Umbilical cord (tissue), 1 donor: ENCODE measurements at regions not wholly inside any gene's neighbourhood (a gene's known extent, or its start where the extent isn't known, plus 50 kb on each side); places are given as distances from the start of the nearest gene placed in this dataset.

Experiments
- DNase-seq: peaks from one replicate; pipeline ENCODE4 v3.0.0-alpha.2; 2015; ENCODE audit warnings: low spot score

- DNase-seq, result no peak
These were observed 219.9 kb upstream of the LYZL1 start for GRCh38 chr10:29068966-29069365.

GRCh38 chr10:29069941-29070340 lies 218.9 kb upstream of the LYZL1 start:
- no peak for DNase-seq

DNA sequence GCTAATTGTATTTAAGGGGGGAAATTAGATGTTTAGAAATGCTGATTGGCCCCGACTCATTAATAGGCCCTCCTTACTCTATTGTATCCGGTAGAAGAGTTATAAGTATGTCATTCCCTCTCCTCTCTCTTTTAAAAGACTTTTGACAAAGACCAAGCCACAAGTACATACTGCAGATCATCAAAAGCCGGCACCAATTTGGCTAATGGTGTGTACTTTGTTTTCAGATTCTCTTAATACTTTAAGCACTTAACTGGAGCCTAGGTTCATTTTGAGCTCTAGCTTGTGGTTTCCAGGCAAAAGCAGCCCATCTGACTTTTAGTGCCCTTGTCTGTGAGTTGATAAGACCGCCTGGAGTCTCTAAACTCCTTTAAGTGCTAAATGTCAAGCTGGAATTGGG lies 210.0 kb upstream of the LYZL1 start:
- DNase-seq, result peak; percentile 85

- no peak for DNase-seq
These were observed 207.6 kb upstream of the LYZL1 start for GRCh38 chr10:29081231-29081630.

- no peak for DNase-seq
These were observed 206.8 kb upstream of the LYZL1 start for GRCh38 chr10:29081951-29082685.

GRCh38 chr10:29083096-29083495 lies 205.8 kb upstream of the LYZL1 start:
- DNase-seq, result no peak

DNA sequence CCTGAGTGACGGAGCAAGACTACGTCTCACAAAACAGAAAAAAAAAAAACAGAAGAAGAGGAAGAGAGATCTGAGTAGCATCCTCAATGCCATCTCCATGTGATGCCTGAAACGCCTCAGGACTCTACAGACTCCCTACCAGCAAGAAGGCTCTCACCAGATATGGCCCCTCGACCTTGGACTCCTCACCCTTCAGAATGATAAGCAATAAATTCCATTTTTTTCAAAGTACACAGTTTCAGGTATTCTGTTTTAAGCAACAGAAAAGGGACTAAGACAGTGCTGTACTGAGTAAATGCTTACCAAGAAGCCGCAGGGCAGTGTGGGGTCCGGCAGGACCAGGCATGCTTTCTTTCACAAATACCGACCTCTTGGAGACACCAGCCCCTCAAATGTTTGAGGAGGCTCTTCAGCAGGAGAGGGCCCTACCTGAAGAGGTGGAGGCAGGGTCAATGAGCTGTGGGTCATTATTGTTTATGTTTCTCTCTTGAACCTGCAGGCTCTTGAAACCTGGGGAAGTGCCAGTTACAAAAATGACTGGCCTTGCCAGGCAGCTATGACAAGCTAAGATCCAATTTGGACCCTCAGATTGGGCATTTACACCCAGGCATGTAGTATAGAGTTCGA lies 204.1 kb upstream of the LYZL1 start:
- no peak for DNase-seq

DNA sequence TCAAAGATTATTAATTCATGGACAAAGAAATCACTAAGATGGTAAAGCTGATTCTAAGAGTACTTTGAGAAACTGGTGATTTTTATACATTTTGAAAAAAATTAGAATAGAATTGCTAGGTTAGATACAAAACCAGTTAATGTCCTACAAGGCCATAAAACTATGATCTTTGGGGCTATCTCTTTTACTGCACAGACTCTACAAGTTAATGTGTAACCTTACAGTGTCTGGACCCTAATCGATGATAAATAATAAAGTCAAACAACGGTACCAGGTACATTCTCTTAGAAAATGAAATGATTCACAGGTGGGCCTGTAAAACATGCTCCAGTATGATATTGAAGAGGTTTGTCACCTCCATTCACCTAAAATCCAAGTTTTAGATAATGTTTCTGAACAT lies 199.8 kb upstream of the LYZL1 start:
- DNase-seq, result no peak

DNA sequence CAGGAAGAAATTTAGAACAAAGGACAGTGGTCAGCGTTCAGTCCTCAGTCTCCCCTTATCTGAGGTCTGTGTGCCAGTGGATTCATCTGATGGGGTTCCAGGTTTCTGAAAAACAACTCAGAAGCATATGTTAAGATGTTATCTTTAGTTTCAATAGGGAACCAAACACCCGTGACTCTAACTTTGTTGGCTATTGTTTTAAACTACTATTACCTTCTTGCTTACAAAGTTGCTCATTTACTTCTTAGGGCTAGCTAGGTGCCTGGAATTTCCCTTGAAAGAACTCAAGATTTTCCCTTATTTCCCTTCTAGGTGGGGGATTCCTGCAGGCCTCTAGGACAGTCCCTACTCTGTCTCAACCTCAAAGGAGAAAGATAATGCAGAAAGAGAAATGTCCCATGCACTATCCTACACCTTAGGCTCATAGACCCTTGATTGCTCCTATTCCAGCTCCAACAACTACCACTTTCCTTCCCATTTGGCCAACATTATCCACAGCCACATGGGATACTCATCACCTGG lies 192.5 kb upstream of the LYZL1 start:
- DNase-seq, result no peak

DNA sequence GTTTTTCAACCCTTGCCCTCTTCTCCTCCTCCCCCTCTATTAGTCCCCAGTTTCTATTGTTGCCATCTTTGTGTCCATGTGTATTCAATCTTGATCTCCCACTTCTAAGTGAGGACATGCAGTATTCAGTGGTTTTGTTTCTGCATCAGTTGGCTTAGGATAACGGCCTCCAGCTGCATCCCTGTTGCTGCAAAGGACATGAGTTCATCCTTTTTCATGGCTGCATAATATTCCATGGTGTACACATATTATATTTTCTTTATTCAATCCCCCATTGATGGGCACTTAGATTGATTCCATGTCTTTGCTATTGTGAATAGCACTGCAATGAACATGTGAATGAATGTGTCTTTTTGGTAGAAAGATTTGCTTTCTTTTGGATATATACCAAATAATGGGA lies 190.4 kb upstream of the LYZL1 start:
- DNase-seq, result no peak

- DNase-seq, result no peak
These were observed 189.9 kb upstream of the LYZL1 start for GRCh38 chr10:29099001-29099400.

DNA sequence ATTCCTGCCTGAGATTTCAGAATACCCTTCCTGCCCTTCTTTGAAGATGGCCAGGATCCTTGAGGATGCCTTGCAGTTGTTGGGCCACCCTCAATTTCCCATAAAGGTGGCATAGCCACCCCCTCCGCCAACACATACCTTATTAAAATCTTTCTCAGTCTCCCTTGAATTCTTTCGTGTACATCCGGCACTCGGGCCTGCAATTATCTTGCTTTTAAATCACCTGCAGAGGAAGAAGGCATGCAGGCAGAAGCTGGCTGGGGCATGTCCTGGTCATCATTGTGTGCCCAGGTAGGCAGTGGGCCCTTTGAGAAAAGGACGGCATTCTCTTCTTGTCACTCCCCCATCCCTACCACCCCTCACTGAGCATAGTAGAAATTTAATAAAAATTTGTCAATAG lies 189.5 kb upstream of the LYZL1 start:
- no peak for DNase-seq

- no peak for DNase-seq
These were observed 188.4 kb upstream of the LYZL1 start for GRCh38 chr10:29100505-29100904.

DNA sequence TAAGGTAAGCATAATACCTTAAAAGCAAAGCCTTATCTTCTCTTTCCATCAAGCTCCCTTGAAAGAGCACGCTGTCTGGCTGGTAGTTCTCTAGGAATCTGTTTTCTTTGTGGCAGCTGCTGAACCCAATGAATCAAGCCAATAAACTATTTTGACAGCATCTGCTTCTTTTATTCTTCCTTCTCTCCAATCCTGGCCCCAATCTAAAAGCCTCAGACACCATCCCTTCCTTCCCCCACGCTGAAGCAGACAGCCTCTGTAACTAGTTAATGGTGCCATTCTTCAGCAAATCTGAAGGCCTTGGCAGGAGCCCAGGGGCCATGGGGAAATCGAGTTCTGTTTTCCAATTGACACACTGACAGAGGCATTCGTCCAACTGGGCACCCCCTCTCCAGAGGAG lies 186.6 kb upstream of the LYZL1 start:
- peak; percentile 91 for DNase-seq

- DNase-seq, result no peak
These were observed 186.2 kb upstream of the LYZL1 start for GRCh38 chr10:29102636-29103035.

- DNase-seq, result no peak
These were observed 184.0 kb upstream of the LYZL1 start for GRCh38 chr10:29104661-29105399.

DNA sequence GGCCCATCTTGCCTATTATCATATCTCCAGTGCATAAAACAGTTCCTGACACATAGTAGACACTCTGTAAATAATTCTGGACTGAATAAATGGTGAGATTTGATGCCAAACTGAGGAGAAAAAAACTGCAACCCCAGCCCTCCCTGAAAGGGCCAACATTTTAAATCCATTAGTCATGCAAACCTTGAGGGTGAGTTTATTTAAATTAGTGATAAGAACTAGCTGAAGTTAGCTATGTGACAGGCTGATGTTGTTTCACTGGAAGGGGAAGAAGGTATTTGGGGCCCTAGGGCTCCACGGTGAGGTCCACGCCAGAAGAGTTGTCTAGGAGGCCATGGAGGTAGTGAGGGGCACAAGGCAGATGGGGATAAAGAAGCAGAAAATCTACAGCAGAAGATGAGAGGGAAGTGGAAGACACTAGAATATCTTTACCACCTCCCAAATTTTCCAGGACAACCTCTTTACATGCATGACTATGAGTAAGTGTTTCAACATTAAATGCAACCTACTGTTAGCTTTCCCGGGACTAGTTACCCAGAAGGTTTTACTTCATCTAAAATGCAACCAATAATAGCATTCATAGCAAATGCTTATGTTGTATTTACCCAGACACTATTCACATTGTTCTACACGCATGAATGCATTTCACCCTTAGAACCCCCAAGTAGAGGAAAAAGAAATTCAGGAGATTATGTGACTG lies 183.2 kb upstream of the LYZL1 start:
- peak; percentile 70 for DNase-seq

DNA sequence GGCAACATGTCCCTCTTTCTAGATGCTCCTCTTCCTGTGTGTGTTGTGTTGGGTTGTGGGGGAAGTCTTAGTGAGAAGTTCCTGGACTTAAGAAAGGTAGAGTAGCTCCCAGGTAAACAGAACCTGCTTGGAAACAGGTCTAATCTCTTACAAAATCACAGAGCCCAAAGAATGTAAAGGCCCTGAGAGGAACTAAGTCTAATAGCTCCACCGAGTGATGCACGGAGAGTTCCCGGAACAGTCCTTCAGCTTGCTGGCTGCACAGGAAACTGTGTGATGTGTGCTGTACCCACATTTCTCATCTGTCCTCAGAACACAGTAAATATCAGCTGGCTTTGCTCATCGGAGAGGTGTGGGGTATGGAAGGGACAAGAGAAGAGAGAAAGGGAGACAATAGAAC lies 182.6 kb upstream of the LYZL1 start:
- peak; percentile 35 for DNase-seq

DNA sequence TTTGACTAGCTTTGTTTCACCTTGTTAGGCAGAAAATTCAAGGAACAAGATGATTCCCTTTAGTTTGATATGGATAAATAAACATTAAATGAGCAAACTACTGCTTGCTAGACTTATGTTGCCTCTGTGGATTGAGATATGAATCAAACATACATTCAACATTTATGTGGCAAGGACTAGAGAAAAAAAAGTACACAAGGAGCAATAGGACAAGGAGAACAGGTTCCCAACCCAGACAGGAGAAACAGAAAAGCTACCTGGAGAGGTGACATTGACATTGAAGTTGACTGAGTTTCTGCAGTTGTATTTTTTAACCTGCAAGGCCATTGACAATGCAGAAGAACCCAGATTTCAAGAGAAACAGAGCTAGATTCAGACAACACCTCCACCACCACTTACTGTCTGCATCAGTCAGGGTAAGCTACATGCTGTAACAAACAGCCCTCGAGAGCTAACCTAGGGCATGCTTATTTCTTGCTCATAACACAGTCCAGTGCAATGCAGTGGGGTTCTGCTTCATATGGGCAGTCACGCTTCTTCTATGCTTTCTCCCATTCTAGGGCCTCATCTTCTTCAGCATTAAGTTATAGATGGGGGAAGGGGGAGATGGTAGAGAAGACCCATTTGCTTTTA lies 180.9 kb upstream of the LYZL1 start:
- DNase-seq, result no peak

DNA sequence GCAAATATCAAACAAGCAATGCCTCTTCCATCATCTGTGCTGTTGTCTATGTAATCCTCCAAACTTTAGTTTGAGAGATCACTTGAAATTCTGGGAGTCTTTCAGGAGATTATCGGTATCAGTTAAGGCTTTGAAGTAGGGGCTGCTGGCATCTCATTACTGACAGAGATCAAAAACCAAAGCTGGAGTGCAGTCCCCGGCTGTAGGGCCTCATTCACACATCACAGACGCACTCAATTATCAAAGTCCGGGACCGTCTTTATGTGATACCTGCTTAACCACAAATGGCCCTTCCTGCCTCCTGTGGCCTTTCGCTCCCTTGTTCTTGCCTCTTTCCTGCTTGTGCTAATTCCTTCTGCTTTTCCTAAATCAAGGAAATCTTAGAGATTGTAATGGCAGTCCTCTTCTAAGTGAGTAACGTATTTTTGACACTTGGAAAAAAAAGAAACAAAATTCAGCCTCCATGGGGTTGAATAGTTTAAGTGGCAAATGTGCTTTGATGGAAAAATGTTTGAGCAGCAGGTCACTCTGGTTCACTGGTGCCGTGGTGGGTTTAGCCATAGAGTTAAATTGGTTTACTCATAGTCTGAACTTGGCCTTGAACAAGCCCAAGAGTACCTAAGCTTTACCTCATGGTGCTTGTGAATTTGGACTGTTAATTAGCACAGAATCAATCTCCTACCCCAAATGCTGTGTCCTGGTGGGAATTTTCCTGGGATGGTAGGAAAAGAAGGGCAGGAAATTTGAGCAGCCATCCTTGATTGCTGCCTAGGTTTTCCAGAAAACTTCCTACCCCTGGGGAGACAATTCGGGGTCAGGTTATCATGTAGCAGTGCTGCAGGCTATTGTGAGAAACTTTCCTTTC lies 178.9 kb upstream of the LYZL1 start:
- peak; percentile 95 for DNase-seq
